ENCODE measurements at regions not wholly inside any gene's neighbourhood (a gene's known extent, or its start where the extent isn't known, plus 50 kb on each side); places are given as distances from the start of the nearest gene placed in this dataset.

DNA sequence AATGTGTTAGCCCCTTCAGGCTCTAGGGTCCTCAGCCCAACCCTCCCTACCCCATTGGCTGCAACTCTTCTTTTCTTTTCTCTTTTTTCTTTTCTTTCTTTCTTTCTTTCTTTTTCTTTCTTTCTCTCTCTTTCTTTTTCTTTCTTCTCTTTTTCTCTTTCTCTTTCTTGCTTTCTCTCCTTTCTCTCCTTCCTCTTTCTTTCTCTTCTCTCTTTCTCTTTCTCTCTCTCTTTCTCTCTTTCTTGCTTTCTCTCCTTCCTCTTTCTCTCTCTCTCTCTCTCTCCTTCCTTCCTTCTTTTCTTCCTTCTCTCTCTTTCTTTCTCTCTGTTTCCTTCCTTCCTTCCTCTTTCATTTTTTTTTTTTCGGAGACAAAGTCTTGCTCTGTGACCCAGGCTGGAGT lies 458.9 kb downstream of the TYW1 start:
- TF ChIP-seq SIN3A (IDR thresholded peaks at IDR 0.05; ENCODE audit: borderline replicate concordance, insufficient read depth, low read length), result no peak

DNA sequence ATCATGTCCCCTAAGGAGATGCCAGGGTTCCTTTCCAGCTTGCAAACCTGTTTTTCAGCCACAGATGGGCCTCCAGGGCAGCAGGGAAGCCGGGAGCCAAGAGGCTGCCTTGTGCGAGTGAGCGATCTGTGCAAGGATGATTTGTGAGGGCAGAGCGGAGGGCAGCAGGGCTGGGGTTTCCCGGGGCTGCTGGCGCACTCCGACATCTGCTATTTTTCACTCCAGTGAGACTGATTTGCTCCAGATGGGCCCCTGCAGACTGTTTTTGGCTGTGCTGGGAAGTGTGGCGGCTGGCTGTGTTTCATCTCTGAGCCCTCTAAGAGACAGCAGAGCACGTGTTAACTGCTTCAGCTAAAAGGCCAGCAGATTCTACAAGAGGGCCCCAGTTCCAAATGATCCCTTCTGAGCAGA lies 466.2 kb downstream of the TYW1 start:
- TF ChIP-seq TAF1 (IDR thresholded peaks at IDR 0.05; ENCODE audit: borderline replicate concordance, insufficient read depth, low read length) (no peak), FOXP2 (optimal IDR thresholded peaks at IDR 0.05; ENCODE audit: borderline replicate concordance, extremely low read depth, extremely low read length, insufficient read depth) (no peak), SIN3A (IDR thresholded peaks at IDR 0.05; ENCODE audit: borderline replicate concordance, insufficient read depth, low read length) (no peak), POLR2AphosphoS5 (IDR thresholded peaks at IDR 0.05; ENCODE audit: low read depth, low read length) (no peak)
- TF ChIP-seq, protein P1, sequence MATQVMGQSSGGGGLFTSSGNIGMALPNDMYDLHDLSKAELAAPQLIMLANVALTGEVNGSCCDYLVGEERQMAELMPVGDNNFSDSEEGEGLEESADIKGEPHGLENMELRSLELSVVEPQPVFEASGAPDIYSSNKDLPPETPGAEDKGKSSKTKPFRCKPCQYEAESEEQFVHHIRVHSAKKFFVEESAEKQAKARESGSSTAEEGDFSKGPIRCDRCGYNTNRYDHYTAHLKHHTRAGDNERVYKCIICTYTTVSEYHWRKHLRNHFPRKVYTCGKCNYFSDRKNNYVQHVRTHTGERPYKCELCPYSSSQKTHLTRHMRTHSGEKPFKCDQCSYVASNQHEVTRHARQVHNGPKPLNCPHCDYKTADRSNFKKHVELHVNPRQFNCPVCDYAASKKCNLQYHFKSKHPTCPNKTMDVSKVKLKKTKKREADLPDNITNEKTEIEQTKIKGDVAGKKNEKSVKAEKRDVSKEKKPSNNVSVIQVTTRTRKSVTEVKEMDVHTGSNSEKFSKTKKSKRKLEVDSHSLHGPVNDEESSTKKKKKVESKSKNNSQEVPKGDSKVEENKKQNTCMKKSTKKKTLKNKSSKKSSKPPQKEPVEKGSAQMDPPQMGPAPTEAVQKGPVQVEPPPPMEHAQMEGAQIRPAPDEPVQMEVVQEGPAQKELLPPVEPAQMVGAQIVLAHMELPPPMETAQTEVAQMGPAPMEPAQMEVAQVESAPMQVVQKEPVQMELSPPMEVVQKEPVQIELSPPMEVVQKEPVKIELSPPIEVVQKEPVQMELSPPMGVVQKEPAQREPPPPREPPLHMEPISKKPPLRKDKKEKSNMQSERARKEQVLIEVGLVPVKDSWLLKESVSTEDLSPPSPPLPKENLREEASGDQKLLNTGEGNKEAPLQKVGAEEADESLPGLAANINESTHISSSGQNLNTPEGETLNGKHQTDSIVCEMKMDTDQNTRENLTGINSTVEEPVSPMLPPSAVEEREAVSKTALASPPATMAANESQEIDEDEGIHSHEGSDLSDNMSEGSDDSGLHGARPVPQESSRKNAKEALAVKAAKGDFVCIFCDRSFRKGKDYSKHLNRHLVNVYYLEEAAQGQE (IDR thresholded peaks at IDR 0.05; ENCODE audit: insufficient read depth in 1 of 2, low read depth in 2 of 2, low read length in 2 of 2), result no peak

DNA sequence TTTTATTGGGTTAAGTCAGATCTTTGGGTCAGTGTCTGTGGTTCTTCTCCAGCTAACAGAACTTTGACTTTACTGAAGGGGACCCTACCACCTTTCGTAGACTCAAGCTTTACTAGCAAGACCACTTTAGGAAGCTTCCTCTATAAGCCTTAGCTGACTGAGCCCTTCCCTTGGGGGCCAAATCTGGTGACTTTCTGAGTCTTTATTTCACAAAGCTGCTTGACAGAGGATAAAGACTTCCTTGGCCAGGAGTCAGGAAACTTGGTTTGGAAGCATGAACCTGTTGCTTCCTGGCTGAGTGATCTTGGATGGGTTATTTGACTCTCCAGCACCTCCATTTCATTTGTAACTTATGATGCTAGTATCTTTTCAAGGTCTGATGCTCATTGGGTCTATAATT lies 466.7 kb downstream of the TYW1 start:
- TF ChIP-seq, protein P1 (IDR thresholded peaks at IDR 0.05; ENCODE audit: insufficient read depth in 1 of 2, low read depth in 2 of 2, low read length in 2 of 2), result no peak
- TF ChIP-seq POLR2AphosphoS5 (IDR thresholded peaks at IDR 0.05; ENCODE audit: low read depth, low read length) (no peak), FOXP2 (optimal IDR thresholded peaks at IDR 0.05; ENCODE audit: borderline replicate concordance, extremely low read depth, extremely low read length, insufficient read depth) (no peak), TAF1 (IDR thresholded peaks at IDR 0.05; ENCODE audit: borderline replicate concordance, insufficient read depth, low read length) (no peak), SIN3A (IDR thresholded peaks at IDR 0.05; ENCODE audit: borderline replicate concordance, insufficient read depth, low read length) (no peak)

DNA sequence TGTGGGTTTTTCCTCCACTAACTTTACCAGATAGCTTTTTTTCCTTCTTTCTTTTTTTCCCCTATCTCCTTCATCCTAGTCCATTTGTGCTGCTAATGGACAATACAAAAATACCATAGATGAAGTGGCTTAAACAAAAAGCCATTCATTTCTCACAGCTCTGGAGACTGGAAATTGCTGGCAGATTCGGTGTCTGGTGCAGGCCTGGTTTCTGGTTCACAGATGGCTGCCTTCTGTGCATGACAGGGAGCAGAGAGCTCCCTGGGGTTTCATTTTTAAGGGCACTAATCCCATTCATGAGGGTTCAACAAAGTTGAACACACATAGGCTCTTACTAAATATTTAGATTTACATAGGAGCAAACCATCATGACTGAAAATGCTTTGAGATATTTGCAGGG lies 467.4 kb downstream of the TYW1 start:
- no peak for TF ChIP-seq TAF1 (IDR thresholded peaks at IDR 0.05; ENCODE audit: borderline replicate concordance, insufficient read depth, low read length)

DNA sequence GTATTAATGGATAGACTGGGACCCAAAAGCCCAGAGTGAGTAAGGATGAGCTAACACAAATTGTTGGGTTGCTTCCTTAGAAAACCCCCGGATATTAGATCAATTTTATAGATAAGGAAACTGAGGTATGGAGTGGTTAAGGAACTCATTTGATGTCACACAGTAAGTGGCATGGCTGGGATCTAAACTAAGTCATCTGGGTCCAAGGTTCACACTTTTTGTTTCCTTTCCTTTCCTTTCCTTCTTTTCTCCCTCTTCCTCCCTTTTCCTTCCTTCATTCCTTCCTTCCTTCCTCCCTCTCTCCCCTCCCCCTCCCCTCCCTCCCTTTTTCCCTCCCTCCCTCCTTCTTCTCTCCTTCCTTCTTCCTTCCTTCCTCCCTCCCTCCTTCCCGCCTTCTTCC lies 469.5 kb downstream of the TYW1 start:
- TF ChIP-seq, protein P1 (IDR thresholded peaks at IDR 0.05; ENCODE audit: insufficient read depth in 1 of 2, low read depth in 2 of 2, low read length in 2 of 2), result no peak
- TF ChIP-seq POLR2AphosphoS5 (IDR thresholded peaks at IDR 0.05; ENCODE audit: low read depth, low read length) (no peak), SIN3A (IDR thresholded peaks at IDR 0.05; ENCODE audit: borderline replicate concordance, insufficient read depth, low read length) (no peak), FOXP2 (optimal IDR thresholded peaks at IDR 0.05; ENCODE audit: borderline replicate concordance, extremely low read depth, extremely low read length, insufficient read depth) (no peak), TAF1 (IDR thresholded peaks at IDR 0.05; ENCODE audit: borderline replicate concordance, insufficient read depth, low read length) (no peak)

DNA sequence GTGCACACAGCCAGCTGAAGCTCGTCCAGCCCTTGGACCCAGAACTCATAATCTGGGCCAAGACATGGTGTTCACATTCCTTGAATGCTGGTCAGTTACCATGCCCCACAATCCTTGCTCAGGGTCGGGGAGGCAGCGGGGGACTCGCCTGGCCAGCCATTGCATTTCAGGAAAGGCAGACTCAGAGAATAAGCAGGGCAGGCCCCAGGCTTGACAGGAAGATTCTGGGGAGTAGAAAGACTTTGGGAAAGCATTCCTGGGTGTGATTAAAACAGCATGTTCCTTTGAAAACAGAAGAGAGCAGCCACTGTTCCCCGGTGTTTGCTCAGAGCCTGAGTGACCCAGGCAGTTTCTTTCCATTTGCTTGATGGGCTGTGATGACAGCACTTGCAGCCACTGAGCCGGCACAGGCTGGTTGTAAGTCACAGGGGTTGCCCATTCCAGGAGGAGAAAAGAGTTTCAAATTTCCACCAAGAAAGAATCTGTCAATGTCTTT lies 473.7 kb downstream of the TYW1 start:
- TF ChIP-seq SIN3A (IDR thresholded peaks at IDR 0.05; ENCODE audit: borderline replicate concordance, insufficient read depth, low read length) (no peak), FOXP2 (optimal IDR thresholded peaks at IDR 0.05; ENCODE audit: borderline replicate concordance, extremely low read depth, extremely low read length, insufficient read depth) (no peak), POLR2AphosphoS5 (IDR thresholded peaks at IDR 0.05; ENCODE audit: low read depth, low read length) (no peak), TAF1 (IDR thresholded peaks at IDR 0.05; ENCODE audit: borderline replicate concordance, insufficient read depth, low read length) (no peak)
- TF ChIP-seq, protein P1 (IDR thresholded peaks at IDR 0.05; ENCODE audit: insufficient read depth in 1 of 2, low read depth in 2 of 2, low read length in 2 of 2), result no peak

Measured in PFSK-1 (cell line).